Kidney glomerular epithelial cell (primary cell): ENCODE measurements at regions not wholly inside any gene's neighbourhood (a gene's known extent, or its start where the extent isn't known, plus 50 kb on each side); places are given as distances from the start of the nearest gene placed in this dataset.
A peak's percentile ranks its signal among the peaks of the same experiment; 100 is the strongest.

ENCODE experiments used
- DNase-seq: peaks from one replicate; lab custom pipeline; 2025; lab: John Stamatoyannopoulos, UW

DNA sequence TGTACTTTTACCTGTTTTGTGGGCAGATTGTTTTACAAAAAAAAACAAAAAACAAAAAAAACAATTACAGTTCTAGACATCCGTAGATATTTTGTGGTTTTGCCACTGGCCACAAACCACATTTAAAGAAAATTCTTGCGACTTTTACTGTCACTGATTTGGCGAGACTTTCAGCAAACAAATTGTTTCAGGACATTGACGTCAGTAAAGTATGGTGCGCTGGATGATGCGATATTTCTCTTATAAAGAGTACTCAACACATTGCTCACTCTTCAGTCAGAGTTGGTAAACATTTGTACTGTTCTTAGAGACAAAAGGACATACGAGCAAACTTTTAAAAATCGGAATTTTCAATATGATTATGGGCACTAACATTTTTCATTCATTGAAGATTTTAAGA is 229.8 kb downstream of the HAO1 start:
- no peak for DNase-seq

GRCh38 chr20:7712661-7713060 is 227.6 kb downstream of the HAO1 start:
- no peak for DNase-seq

- peak; percentile 45 for DNase-seq
These were observed 225.7 kb downstream of the HAO1 start for GRCh38 chr20:7714549-7714948.

DNA sequence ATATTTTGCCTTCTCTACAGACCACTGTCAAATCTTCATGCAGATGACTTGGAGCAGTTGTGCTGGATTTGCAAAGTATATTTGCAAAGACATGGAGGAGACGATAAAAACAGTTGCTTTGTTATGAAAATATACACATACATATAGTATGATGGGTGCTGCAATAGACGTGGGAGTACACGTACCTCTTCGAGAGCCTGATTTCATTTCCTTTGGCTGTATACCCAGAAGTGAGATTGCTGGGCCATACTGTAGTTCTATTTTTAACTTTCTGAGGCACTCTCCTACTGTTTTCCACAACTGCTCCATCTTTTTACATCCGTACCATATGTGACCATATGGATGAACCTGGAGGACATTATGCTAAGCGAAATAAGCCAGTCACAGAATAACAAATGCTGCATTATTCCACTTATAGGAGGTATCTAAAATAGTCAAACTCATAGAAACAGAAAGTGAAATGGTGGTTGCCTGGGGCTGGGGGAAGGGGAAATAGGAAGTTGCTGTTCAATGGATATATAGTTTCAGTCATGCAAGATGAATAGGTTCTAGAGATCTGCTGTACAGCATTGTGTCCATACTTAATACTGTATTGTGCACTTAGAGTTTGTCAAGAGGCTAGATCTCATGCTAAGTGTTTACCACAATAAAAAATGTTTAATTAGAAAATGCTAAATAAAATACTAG is 223.8 kb downstream of the HAO1 start:
- no peak for DNase-seq

GRCh38 chr20:7722564-7722963 is 217.7 kb downstream of the HAO1 start:
- DNase-seq, result no peak

DNA sequence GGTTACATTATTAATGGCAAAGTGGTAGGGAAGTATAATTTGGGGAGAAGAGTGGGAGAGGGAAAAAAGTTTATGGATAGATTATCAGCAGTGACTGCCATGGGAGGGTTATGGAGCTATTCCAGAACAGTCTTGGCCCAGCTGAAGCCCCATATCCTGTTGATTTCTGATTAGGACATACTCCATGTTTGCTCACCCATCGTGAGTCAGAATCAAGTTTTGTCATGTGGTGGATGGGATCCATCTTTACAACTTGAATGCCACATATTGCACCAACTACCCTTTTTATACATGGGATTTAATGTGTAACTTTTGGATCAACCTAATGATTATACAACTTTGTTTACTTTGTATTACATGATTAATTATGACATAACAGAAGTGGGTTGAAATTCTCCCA is 217.0 kb downstream of the HAO1 start:
- DNase-seq, result no peak

- DNase-seq, result peak; percentile 14
These were observed 211.9 kb downstream of the HAO1 start for GRCh38 chr20:7728338-7728737.

DNA sequence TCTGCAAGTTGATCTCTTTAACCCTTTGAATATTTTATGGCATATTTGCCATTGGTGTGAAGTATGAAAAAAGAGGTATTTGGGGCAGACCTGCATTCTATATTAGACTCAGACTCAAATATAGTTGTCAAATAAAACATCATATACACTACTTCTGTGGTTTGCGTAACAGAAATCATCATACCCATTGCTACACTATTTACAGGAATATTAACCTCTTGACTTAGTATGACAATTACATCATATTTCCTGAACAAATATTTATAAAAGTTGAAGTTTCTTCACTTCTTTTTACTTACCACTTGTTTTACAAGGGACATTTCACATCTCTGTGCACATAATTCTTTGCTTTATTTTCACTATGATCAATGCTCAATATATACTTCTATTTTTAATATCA is 206.0 kb downstream of the HAO1 start:
- DNase-seq, result no peak

GRCh38 chr20:7736336-7736735 is 203.9 kb downstream of the HAO1 start:
- no peak for DNase-seq

DNA sequence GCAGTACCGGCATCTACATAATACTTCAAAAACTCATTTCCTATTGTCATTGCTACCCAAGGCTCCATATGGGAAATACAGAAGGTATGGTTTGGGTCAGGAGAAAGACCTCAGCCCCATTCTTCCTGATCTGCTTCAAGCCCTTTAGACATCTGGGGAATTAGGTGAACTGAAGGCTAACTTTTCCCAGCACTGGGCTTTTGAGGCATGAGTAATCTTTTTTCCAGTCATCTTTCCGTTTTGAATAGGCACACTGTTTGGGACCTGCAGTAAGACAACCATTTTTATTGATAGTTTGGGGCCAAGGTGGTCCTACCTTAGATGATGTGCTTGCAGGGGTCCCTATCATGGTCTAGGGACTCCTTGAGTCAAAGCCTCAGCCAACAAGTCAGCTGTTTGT is 198.4 kb downstream of the HAO1 start:
- no peak for DNase-seq

GRCh38 chr20:7742479-7742878 is 197.8 kb downstream of the HAO1 start:
- no peak for DNase-seq

DNA sequence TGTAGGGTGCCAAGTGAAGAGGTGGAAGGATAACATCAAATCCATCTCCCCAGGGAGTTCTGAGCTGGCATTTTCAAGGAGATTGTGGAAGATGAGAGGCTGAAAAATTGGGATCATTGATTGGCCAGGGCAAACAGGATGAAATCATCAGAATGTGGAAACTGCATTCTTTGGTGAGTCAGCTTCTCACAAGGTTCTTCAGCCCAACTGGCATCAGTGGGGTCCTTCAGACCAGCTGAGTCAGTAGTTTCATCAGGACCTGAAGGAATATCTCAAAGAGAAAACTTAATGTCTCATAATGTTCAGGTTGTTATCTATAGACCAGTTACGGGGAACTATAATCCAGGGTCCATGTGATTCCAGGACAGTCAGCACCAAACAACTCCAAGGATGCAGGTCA is 195.8 kb downstream of the HAO1 start:
- DNase-seq, result peak; percentile 32

- no peak for DNase-seq
These were observed 191.6 kb downstream of the HAO1 start for GRCh38 chr20:7748624-7749023.

- no peak for DNase-seq
These were observed 186.2 kb downstream of the HAO1 start for GRCh38 chr20:7754102-7754501.

- no peak for DNase-seq
These were observed 181.9 kb downstream of the HAO1 start for GRCh38 chr20:7758406-7758805.

- no peak for DNase-seq
These were observed 179.8 kb downstream of the HAO1 start for GRCh38 chr20:7760247-7761031.

GRCh38 chr20:7765221-7765620 is 175.0 kb downstream of the HAO1 start:
- DNase-seq, result no peak

DNA sequence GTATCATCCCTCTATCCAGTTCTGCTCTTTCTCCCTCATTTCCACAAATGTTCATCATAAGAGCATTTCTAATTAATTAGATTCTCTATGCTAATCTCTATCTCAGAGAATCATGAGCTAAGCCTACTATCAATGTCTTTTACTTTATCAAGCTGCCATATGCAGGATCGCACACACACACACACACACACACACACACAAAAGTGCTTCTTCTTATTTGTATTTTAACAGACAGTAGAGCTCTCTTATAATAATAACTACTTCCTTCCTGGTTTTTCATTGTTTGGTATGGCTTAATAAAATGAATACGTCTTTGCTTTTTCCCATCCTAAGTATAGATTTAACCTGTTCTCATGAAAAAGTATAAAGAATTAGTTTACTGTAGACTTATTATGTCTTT is 170.2 kb downstream of the HAO1 start:
- no peak for DNase-seq

GRCh38 chr20:7770578-7770977 is 169.7 kb downstream of the HAO1 start:
- DNase-seq, result no peak

GRCh38 chr20:7772371-7772770 is 167.9 kb downstream of the HAO1 start:
- no peak for DNase-seq

DNA sequence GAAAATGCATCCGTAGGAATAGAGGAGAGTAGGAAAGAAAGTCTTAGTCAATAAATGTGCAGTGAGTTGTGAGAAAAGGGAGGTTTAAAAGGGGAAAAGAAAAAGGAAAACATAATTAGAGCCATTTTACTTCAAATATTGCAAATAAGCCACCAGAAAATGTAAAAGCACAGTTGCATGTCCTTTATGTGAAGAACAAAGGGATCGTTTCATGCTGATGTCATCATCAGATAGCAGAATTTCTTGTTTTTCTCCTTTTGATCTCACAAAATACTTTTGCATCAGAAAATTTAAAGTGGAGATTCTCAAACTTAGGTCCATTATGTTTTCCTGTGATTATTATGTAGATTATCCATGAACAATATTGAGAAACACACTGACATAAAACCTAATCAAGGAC is 166.7 kb downstream of the HAO1 start:
- DNase-seq, result no peak

DNA sequence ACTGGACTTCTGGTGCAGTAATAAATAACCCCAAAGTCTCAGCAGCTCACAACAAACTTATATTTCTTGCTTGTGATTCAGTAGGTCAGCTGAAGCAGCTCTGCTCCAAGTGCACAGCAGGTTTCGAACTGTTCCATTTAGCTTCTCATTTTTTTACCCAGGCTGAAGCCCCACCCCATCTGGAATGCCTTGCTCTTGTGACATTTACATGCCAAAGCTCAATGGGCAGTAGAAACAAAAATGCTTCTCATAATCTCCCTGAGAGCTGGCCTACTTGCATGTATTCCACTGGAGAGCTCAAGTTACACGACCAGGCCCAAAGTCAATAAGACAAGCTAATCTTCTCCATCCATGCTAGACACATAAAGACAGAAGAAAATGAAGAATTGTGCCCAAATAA is 165.2 kb downstream of the HAO1 start:
- DNase-seq, result no peak

DNA sequence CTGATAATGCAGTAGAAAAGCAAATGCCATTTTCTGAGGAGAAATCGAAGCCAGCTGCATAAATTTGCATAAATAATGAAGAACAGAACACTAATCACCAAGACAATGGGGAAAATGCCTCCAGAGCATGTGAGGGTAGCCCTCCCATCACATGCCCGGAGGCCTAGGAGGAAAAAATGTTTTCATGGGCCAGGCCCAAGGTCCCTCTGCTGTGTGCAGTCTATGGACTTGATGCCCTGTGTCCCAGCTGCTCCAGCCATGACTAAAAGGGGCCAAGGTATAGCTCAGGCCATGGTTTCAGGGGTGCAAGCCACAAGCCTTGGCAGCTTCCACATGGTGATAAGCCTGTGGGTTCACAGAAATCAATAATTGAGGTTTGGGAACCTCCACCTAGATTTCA is 164.1 kb downstream of the HAO1 start:
- DNase-seq, result no peak

- DNase-seq, result peak; percentile 4
These were observed 150.1 kb downstream of the HAO1 start for GRCh38 chr20:7790189-7790588.
